ENCODE measurements at regions not wholly inside any gene's neighbourhood (a gene's known extent, or its start where the extent isn't known, plus 50 kb on each side); places are given as distances from the start of the nearest gene placed in this dataset.

DNA sequence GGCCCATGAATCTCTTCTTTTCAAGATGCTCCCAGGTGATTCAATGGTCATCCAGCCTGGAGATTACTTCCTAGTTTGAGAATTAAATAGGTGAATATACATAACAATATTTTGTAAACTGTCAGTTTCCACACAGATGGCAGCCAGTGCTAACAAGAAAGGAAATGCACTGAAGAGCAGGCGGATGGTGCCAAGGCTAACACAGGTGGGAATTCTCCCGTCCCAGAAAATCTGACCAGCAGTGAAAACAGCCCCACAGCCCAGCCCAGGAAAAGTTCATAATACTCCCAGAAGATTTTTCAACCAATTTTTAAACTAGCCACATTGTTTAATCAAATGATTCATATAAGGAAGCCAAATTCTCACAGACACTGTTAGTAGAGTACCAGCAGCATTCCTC, 387.2 kb upstream of the GATB start:
- TF ChIP-seq CTCF (IDR thresholded peaks at IDR 0.05): no peak
- Histone ChIP-seq H3K27ac (no peak overlapping the region), H3K9me3 (peaks cover 0 to 18% of the 10 kb centered on the region in 2 donors), H3K4me1 (no peaks in the 10 kb centered on the region), H3K27me3 (no peaks in the 10 kb centered on the region), H3K4me3 (no peak overlapping the region), H3K36me3 (no peaks in the 10 kb centered on the region)
- DNase-seq (ENCODE audit: low spot score): no peak

GRCh38 chr4:152146244-152146643, 385.4 kb upstream of the GATB start:
- no peak for DNase-seq (ENCODE audit: low spot score)
- Histone ChIP-seq H3K4me3 (no peak overlapping the region), H3K9me3 (peaks cover 0 to 18% of the 10 kb centered on the region in 2 donors), H3K4me1 (no peaks in the 10 kb centered on the region), H3K36me3 (no peaks in the 10 kb centered on the region), H3K27me3 (no peaks in the 10 kb centered on the region), H3K27ac (no peak overlapping the region)
- TF ChIP-seq CTCF (IDR thresholded peaks at IDR 0.05): no peak

DNA sequence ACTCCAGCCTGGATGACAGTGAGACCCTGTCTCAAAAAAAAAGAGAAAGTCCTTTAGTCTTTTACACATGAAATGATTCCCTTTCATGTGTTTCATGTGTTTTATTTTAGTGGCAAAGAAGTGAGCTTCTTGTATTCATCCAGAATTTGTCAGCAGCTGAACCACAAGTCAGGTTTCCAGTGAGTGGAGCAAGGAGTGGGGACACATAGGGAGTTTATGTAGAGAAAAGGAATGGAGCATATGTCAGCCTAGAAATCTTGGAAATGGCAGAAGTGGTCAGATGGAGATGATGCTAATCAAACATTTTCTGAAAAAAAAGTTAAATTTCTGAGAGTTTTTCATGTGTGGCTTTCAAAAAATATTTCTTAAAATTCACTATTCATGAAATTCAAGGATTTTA, 383.0 kb upstream of the GATB start:
- no peaks in the 10 kb centered on the region for H3K27me3 ChIP-seq
- TF ChIP-seq CTCF (IDR thresholded peaks at IDR 0.05): no peak
- no peak overlapping the region for H3K27ac ChIP-seq
- no peaks in the 10 kb centered on the region for H3K4me1 ChIP-seq
- H3K4me3 ChIP-seq: no peak overlapping the region
- H3K36me3 ChIP-seq: no peaks in the 10 kb centered on the region
- H3K9me3 ChIP-seq: peaks cover 0 to 18% of the 10 kb centered on the region in 2 donors
- no peak for DNase-seq (ENCODE audit: low spot score)

- DNase-seq (ENCODE audit: low spot score): no peak
- Histone ChIP-seq H3K4me1 (no peaks in the 10 kb centered on the region), H3K36me3 (no peaks in the 10 kb centered on the region), H3K27ac (no peak overlapping the region), H3K9me3 (no peaks in the 10 kb centered on the region), H3K4me3 (no peak overlapping the region), H3K27me3 (no peaks in the 10 kb centered on the region)
- no peak for TF ChIP-seq CTCF (IDR thresholded peaks at IDR 0.05)
These were observed 377.6 kb upstream of the GATB start for GRCh38 chr4:152138451-152138850.

- no peak for TF ChIP-seq CTCF (IDR thresholded peaks at IDR 0.05)
- no peaks in the 10 kb centered on the region for H3K36me3 ChIP-seq
- H3K4me1 ChIP-seq: no peaks in the 10 kb centered on the region
- no peaks in the 10 kb centered on the region for H3K27me3 ChIP-seq
- H3K9me3 ChIP-seq: no peaks in the 10 kb centered on the region
- no peak for DNase-seq (ENCODE audit: low spot score)
- no peak overlapping the region for H3K27ac ChIP-seq
- no peak overlapping the region for H3K4me3 ChIP-seq
These were observed 372.0 kb upstream of the GATB start for GRCh38 chr4:152132776-152133175.

GRCh38 chr4:152128356-152128755, 367.5 kb upstream of the GATB start:
- Histone ChIP-seq H3K27me3 (no peaks in the 10 kb centered on the region), H3K36me3 (no peaks in the 10 kb centered on the region), H3K9me3 (no peaks in the 10 kb centered on the region), H3K4me1 (no peaks in the 10 kb centered on the region), H3K4me3 (no peak overlapping the region), H3K27ac (no peak overlapping the region)
- no peak for TF ChIP-seq CTCF (IDR thresholded peaks at IDR 0.05)
- DNase-seq (ENCODE audit: low spot score): no peak
